ENCODE measurements at regions not wholly inside any gene's neighbourhood (a gene's known extent, or its start where the extent isn't known, plus 50 kb on each side); places are given as distances from the start of the nearest gene placed in this dataset.

DNA sequence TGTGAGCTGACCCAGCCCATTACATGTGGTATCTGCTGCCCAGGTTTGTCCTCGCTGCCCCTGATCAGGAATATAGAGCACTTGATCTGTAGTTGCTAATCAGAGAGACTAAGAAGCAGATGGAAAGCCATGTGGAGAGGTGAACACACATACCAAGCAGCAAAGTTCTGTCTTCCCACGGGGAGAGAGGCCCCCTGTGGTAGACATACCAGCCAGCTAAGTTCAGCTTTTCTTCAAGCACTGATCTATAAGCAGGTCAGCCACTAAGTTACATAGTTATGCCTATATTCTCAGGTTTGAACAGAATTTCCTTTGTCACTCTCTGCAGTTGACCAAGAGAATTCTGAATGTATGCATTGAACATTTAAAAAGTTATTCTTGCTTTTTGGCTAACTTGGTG, 76.4 kb downstream of the DDX3Y start:
- DNase-seq = no peak

DNA sequence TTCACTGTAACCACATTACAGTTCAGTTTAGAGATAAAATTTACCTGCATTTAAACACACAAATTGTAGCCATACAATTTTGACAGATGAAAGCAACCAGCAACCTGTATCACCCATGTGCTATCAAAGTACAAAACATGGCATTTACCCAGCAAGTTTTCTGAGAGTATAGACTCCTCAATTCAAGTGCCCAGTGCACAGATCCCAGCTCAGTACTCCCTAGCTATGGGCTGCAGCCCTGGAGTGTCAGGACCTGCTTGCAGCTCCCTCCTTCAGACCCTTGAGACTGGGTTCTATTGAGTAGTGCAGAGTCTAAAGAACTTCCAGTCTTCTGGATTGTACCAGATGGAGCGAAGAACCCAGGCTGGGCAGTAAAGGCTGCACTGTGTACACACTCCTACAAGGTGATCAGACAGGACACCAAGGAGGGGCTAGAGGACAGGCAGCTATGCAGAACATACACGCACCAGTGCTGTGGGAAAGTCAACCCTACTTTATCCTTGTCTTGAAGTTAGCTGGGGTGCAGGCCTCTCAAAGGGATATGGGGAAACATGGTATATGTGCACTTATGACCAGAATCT, 77.7 kb downstream of the DDX3Y start:
- DNase-seq = no peak

- no peak for DNase-seq
These were observed 80.1 kb downstream of the DDX3Y start for GRCh38 chrY:12984637-12985344.

DNA sequence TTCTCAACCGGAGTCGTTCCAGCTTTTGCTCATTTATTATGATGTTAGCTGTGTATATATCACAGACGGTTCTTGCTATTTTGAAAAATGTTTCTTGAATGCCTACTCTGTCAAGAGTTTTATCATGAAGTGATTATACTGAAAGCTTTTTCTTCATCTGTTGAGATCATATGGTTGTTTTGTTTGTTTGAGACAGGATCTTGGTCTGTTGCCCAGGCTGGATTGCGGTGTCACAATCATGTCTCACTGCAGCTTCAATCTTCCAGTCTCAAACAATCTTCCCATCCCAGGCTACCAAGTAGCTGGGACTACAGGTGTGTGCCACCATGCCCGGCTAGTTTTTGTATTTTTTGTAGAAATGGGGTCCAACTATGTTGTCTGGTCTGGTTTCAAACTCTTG, 112.8 kb downstream of the DDX3Y start:
- peak; percentile 40 for DNase-seq

DNA sequence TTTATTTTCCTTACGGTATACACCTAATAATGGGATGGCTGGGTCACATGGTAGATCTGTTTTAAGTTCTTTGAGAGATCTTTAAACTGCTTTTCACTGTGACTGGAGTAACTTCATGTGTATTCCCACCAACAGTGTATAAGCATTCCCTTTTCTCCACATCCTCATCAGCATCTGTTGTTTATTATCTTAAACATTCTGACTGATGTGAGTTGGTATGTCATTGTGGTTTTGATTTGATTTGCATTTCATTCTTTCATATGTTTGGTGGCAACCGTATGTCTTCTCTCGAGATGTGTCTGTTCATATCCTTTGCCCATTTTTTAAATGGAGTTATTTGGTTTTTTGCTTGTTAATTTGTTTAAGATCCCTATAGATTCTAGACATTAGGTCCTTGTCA, 114.8 kb downstream of the DDX3Y start:
- peak; percentile 82 for DNase-seq

DNA sequence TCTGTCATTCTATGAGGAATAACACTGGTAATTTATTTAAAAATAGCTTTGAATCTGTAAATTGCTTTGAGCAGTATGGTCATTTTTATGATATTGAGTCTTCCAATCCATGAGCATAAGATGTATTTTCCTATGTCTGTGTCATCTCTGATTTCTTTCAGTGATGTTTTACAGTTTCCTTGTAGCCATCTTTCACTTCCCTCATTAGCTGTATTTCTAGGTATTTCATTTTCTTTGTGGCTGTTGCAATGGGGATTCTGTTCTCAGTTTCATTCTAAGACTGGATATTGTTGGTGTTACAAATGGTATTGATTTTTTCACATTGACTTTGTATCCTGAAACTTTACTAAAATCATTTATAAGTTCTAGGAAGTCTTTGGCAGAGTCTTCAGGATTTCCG, 116.2 kb downstream of the DDX3Y start:
- DNase-seq = no peak

GRCh38 chrY:13023607-13024006, 118.9 kb downstream of the DDX3Y start:
- DNase-seq = no peak

GRCh38 chrY:13024447-13024846, 119.8 kb downstream of the DDX3Y start:
- no peak for DNase-seq

- no peak for DNase-seq
These were observed 122.2 kb downstream of the DDX3Y start for GRCh38 chrY:13026906-13027305.

GRCh38 chrY:13040232-13040631, 135.6 kb downstream of the DDX3Y start:
- DNase-seq = no peak

GRCh38 chrY:13053501-13053900, 148.8 kb downstream of the DDX3Y start:
- DNase-seq = no peak

DNA sequence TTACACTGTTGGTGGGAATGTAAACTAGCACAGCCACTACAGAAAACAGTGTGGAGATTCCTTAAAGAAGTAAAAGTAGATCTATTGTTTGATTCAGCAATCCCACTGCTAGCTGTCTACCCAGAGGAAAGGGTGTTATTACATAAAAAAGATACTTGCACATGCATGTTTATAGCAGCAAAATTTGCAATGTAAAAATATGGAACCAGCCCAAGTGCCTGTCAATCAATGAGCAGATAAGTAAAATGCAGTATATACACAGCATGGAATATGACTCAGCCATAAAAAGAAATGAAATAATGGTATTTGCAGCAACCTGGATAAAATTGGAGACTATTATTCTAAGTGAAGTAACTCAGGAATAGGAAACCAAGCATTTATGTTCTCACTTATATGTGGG, 161.7 kb downstream of the DDX3Y start:
- no peak for DNase-seq

- peak; percentile 0 for DNase-seq
These were observed 164.0 kb downstream of the DDX3Y start for GRCh38 chrY:13068696-13069095.

DNA sequence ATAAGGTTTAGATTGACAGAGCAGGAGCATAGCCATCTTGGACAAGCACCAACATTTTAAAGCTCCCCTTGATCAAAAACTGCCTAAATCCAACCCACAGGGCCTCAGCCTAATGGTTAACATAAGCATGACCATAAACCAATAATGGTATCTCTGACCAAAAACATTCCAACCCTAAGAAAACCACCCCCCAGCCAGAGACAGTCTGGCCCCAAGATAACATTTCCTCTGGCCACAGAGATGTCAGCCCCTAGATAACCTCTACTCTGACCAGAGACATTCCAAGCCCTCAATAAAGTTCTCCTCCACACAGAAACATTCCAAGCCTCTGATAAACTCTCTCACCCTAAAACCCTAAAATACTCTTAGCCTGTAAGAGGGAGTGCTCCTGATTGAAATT, 164.4 kb downstream of the DDX3Y start:
- no peak for DNase-seq

GRCh38 chrY:13082748-13083147, 178.1 kb downstream of the DDX3Y start:
- DNase-seq = no peak

DNA sequence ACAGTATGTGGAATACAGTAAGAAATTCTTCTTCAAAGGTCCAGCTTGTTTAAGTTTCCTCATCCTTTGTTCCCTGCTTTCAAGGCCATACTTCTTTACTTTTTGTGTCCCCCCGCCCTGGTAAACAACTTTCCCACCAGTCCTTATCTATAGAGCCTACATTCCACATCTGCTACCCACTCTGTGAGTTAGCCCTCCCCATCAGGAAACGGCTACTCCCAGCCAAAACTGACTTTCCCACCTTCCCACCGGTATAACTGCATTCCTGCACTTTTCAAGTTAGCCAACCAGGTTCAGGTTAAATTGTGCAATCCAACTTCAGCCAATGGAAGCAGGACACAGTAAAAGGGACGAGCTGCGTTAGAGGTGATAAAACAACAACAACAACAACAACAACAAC, 186.9 kb downstream of the DDX3Y start:
- no peak for DNase-seq

DNA sequence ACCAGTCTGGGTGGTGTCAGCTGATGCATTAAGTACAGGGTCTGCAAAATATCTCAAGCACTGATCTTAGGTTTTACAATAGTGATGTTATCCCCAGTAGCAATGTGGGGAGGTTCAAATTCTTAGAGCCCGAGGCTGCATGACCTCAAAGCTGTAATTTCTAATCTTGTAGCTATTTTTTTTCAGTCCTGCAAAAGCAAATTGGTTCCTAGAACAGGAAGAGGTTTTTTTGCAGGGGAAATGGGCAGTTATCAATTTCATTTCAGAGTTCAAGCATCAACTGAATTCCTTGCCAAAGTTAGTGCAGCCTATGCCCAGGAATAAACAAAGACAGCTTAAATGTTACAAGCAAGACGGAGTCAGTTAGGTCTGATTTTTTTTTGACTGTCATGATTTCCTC, 188.3 kb downstream of the DDX3Y start:
- DNase-seq = no peak

DNA sequence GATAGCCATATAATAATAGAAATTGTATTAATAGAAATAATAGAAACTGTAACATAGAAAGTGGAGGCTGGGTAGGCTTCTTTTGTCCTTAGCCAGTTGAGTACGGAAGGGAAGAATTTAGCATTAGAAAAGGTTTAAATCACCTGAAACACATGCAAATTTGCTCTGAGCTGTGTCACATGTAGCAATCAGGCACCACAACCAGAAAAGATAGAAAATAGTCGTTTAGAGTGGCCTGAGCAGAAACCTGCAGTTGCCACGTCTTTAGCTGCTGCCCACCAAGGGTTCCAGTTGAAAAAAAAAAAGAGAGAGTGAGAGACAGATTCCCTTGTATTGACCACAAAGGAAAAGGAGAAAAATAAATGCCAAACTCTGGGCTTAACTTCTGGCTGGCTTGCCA, 188.8 kb downstream of the DDX3Y start:
- no peak for DNase-seq

GRCh38 chrY:13094411-13094810, 189.7 kb downstream of the DDX3Y start:
- DNase-seq = peak; percentile 19

GRCh38 chrY:13094904-13095600, 190.4 kb downstream of the DDX3Y start:
- DNase-seq = peak; percentile 72

DNA sequence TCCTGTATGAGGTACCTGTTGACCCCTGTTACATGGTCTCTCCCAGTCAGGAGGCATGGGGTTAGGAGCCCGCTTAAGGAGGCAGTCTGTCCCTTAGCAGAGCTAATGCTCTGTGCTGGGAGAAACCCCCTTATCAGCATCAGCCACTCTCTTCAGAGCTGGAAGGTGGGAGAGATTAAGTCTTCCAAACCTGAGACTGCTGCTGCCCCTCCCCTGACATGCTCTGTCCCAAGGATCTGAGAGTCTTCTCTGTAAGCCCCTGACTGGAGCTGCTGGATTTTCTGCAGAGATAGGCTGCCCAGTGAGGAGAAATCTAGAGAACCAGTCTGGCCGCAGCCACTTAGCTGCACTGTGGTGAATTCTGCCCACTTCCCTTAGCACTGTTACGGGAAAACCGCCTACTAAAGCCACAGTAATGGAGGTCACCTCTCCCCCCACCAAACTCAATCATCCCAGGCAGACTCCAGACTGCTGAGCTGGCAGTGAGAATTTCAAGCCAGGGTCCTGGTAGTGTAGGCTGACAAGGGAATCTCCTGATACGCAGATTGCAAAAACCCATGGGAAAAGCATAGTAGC, 222.3 kb downstream of the DDX3Y start:
- no peak for DNase-seq

DNA sequence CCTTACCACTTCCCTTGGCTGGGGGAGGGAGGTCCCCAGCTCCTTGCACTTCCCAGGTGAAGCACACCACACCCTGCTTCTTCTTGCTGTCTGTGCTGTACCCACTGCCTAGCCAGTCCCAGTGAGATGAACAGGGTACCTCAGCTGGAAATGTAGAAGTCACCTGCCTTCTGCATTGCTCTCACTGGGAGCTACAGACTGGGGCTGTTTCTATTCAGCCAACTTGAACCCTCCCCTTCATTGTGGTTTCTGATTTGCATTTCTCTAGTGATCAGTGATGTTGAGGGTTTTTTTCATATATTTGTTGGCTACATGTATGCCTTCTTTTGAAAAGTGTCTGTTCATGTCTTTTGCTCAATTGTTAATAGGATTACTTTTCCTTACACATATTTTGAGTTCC, 222.8 kb downstream of the DDX3Y start:
- DNase-seq = no peak

GRCh38 chrY:13149148-13149547, 244.5 kb downstream of the DDX3Y start:
- no peak for DNase-seq

- no peak for DNase-seq
These were observed 263.0 kb downstream of the DDX3Y start for GRCh38 chrY:13167698-13168097.

Measured in fibroblast of skin of right biceps (primary cell).